Uterus (tissue), 3 donors: ENCODE measurements at regions not wholly inside any gene's neighbourhood (a gene's known extent, or its start where the extent isn't known, plus 50 kb on each side); places are given as distances from the start of the nearest gene placed in this dataset.
A peak's percentile ranks its signal among the peaks of the same experiment; 100 is the strongest.

Experiments used
- DNase-seq, 2 donors: peaks; one replicate each; pipeline ENCODE4 v3.0.0-alpha.2; 2019 to 2020
- H3K27ac ChIP-seq, 2 donors: fragments of 200-600 bp; sonication (generic); 1 replicate in 1 of 2; 2 replicates in 1 of 2; pipeline ENCODE4 v1.5.1; 2016 to 2018
- H3K27me3 ChIP-seq, 2 donors: fragments of 200-600 bp; sonication (generic); one replicate each; pipeline ENCODE4 v1.5.1; 2018 to 2019; ENCODE audit warnings: control low read depth in 1 of 2
- H3K36me3 ChIP-seq, 2 donors: fragments of 200-600 bp; sonication (generic); one replicate each; pipeline ENCODE4 v1.5.1; 2019; ENCODE audit warnings: control low read depth in 1 of 2
- H3K4me1 ChIP-seq, 2 donors: fragments of 200-600 bp; sonication (generic); one replicate each; pipeline ENCODE4 v1.5.1; 2018 to 2019; ENCODE audit warnings: control low read depth in 1 of 2
- H3K4me3 ChIP-seq, 2 donors: fragments of 200-600 bp; sonication (generic); 1 replicate in 1 of 2; 2 replicates in 1 of 2; pipeline ENCODE4 v1.5.1; 2018 to 2019; ENCODE audit warnings: mild to moderate bottlenecking in 1 of 2
- H3K9me3 ChIP-seq, 2 donors: fragments of 200-600 bp; sonication (generic); one replicate each; pipeline ENCODE4 v1.5.1; 2019; ENCODE audit warnings: control low read depth in 1 of 2
- POLR2A ChIP-seq, 2 donors: fragments of 450-650 bp; IDR thresholded peaks; one replicate each; pipeline ENCODE4 v1.6.1; 2016; ENCODE audit warnings: antibody characterized with exemption in 2 of 2, mild to moderate bottlenecking in 1 of 2, moderate library complexity in 1 of 2
- intact Hi-C: fragments of 100-400 bp; cut with DNase I; formaldehyde crosslinking; loops from one replicate; pipeline ENCODE4 v1.15.1; 2023; ENCODE audit warnings: low total_unique reads
- TF ChIP-seq, protein P1 (sequence below), 4 experiments: fragments of 200-600 bp in 2 of 4; fragments of 450-650 bp in 2 of 4; sonication (generic) in 2 of 4; IDR thresholded peaks; one replicate each; pipeline ENCODE4 v1.5.1; 2016 to 2019; ENCODE audit warnings: antibody characterized with exemption in 4 of 4, mild to moderate bottlenecking in 2 of 4, moderate library complexity in 1 of 4
- donor health status: DM: yes; HTN: yes; CAD: no.

DNA sequence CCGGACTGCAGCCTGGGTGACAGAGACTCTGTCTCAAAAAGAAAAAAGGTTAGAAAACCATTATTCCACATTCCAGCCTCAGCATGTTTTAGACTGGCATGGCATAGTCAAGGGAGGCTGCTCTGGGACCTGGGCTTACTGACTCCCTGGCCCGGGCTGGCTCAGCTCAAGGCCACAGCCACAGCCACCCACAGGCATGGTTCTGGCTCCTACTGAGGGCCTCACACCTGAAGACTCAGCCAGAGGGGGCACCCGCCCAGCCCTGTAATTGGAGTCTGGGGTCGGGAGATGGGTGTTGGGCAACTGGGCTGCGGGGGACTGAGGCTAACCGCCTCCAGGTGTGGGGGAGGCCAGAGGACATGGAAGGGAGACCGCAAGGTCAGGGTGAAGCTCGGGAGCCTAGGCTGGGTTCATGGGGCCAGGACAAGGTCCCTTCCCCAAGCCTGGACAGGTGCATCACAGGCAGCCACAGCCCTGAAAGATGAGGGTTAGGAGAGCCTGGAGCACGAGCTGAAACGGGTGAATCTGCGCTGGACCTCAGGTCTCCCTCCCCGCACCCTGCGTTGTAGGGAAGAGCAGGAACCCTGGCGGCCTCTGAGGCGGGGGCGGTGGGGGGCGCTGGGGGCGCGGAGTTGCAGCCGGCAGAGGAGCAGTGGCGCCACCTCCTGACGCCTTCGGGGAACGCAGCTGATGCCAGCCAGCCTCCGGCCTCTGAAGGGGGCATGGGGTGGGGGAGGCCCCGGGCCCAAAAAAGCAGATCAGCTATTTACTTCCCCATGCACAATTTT lies 67.7 kb upstream of the SRSF6 start:
- no peak for DNase-seq
- H3K36me3 ChIP-seq, result no peaks in the 10 kb centered on the region
- H3K9me3 ChIP-seq, result no peaks in the 10 kb centered on the region
- peak overlapping the region; percentile 1 to 66 for H3K27ac ChIP-seq
- H3K4me3 ChIP-seq, result no peak overlapping the region
- no peaks in the 10 kb centered on the region for H3K4me1 ChIP-seq
- H3K27me3 ChIP-seq, result no peaks in the 10 kb centered on the region
- no peak for TF ChIP-seq POLR2A (IDR thresholded peaks at IDR 0.05)
- intact Hi-C loops, result no loop called here

DNA sequence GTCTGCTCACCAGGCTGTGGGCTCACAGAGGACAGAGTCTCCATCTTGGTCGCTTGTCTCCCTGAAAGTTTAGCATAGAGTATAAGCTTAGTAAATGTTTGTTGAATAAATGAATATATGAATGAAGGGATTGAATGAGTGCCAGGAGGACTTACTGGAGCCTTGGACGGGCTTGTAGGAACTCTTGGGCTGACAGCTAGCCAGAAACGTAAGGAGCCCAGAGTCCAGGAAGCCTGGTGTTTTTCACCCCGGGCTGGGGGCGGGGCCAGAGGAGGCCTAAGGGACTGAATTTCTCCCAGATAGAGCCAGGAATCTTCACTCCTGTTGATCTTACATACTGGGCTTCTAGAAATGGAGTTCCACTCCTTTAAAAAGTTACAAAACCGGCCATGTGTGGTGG lies 68.5 kb upstream of the SRSF6 start:
- H3K36me3 ChIP-seq, result no peaks in the 10 kb centered on the region
- peak overlapping the region; percentile 34 to 66 for H3K27ac ChIP-seq
- no peak for TF ChIP-seq POLR2A (IDR thresholded peaks at IDR 0.05)
- TF ChIP-seq, protein P1, sequence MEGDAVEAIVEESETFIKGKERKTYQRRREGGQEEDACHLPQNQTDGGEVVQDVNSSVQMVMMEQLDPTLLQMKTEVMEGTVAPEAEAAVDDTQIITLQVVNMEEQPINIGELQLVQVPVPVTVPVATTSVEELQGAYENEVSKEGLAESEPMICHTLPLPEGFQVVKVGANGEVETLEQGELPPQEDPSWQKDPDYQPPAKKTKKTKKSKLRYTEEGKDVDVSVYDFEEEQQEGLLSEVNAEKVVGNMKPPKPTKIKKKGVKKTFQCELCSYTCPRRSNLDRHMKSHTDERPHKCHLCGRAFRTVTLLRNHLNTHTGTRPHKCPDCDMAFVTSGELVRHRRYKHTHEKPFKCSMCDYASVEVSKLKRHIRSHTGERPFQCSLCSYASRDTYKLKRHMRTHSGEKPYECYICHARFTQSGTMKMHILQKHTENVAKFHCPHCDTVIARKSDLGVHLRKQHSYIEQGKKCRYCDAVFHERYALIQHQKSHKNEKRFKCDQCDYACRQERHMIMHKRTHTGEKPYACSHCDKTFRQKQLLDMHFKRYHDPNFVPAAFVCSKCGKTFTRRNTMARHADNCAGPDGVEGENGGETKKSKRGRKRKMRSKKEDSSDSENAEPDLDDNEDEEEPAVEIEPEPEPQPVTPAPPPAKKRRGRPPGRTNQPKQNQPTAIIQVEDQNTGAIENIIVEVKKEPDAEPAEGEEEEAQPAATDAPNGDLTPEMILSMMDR (IDR thresholded peaks at IDR 0.05), result no peak
- DNase-seq, result peak; percentile 26 to 75
- H3K27me3 ChIP-seq, result no peaks in the 10 kb centered on the region
- no peaks in the 10 kb centered on the region for H3K9me3 ChIP-seq
- no peak overlapping the region for H3K4me3 ChIP-seq
- no peaks in the 10 kb centered on the region for H3K4me1 ChIP-seq
- intact Hi-C loops, result no loop called here

DNA sequence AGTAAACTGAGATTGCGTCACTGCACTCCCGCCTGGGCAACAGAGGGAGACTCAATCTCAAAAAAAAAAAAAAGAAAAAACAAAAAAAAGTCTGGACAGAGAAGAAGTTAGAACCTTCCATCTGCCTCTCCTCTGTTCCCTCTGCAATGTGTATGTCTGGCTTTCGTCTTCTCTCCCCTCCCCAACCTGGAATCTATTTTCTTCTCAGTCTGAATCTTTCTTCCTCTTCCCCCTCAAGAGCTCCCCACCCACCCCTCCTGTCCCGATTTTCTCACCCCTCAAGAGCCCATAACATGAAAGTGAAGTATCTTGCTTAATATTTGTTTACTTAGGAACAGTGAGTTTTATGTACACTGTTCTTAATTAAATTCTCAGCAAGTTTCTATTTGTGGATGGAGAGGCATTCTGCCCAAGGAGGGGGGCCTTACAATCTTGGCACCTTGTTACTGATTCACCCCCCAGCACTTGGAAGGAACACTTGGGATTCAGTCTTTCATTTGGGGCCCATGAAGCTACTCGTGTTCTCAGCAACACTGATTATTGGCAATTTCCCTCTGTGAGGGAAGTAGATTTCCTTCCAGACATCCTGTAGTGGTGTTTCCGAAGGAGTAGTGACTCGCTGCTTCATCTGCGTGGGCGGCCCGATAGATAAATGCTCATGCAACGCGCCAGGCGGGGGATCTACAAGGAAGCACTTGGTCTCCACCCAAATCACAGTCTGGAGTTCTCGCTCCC lies 69.3 kb upstream of the SRSF6 start:
- DNase-seq, result peak; percentile 45 to 80
- Histone ChIP-seq H3K27me3 (no peaks in the 10 kb centered on the region), H3K27ac (peak overlapping the region; percentile 34 to 66), H3K4me1 (no peaks in the 10 kb centered on the region), H3K9me3 (no peaks in the 10 kb centered on the region), H3K4me3 (no peak overlapping the region), H3K36me3 (no peaks in the 10 kb centered on the region)
- intact Hi-C loops, result no loop called here
- TF ChIP-seq, protein P1 (IDR thresholded peaks at IDR 0.05), result peak in 1 of 4 experiments; percentile 7
- no peak for TF ChIP-seq POLR2A (IDR thresholded peaks at IDR 0.05)

DNA sequence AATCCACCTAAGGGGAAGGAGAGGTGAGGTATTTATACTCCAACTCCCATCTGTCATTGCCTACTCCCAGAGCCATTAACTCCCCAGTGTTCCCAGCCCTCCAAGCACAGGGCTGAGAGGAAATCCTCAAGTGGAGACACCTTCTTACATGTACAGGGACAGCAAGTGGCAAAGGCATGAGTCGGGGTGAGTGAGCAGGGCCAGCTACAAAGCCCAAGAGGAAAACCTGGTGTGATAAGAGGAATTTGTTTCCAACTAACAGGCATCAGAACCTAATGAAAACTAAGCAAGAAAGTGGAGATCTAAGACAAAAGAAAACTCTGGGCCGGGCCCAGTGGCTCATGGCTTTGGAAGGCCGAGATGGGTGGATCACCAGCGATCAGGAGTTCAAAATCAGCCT lies 70.0 kb upstream of the SRSF6 start:
- Histone ChIP-seq H3K4me1 (no peaks in the 10 kb centered on the region), H3K27me3 (no peaks in the 10 kb centered on the region), H3K4me3 (no peak overlapping the region), H3K36me3 (no peaks in the 10 kb centered on the region), H3K9me3 (no peaks in the 10 kb centered on the region), H3K27ac (peak overlapping the region in 1 of 2 donors; percentile 66)
- DNase-seq, result no peak
- TF ChIP-seq POLR2A (IDR thresholded peaks at IDR 0.05), result no peak
- TF ChIP-seq, protein P1 (IDR thresholded peaks at IDR 0.05), result no peak
- intact Hi-C loops, result no loop called here

DNA sequence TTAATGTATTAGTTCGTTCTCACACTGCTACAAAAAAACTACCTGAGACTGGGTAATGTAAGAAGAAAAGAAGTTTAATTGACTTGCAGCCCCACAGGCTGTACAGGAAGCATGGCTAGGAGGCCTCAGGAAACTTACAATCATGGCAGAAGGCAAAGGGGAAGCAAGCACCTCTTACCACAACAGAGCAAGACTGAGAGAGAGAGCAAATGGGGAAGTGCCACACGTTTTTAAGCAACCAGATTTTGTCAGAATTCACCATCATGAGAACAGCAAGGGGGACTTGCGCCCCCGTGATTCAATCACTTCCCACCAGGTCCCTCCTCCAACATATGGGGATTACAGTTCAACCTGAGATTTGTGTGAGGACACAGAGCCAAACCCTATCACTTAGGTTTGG lies 70.8 kb upstream of the SRSF6 start:
- H3K4me3 ChIP-seq, result no peak overlapping the region
- H3K27me3 ChIP-seq, result no peaks in the 10 kb centered on the region
- no peak overlapping the region for H3K27ac ChIP-seq
- no peaks in the 10 kb centered on the region for H3K36me3 ChIP-seq
- no peaks in the 10 kb centered on the region for H3K9me3 ChIP-seq
- H3K4me1 ChIP-seq, result no peaks in the 10 kb centered on the region
- intact Hi-C loops, result no loop called here
- DNase-seq, result no peak
- TF ChIP-seq, protein P1 (IDR thresholded peaks at IDR 0.05), result no peak
- TF ChIP-seq POLR2A (IDR thresholded peaks at IDR 0.05), result no peak
